Suprapubic skin (tissue), 3 donors: ENCODE measurements at regions not wholly inside any gene's neighbourhood (a gene's known extent, or its start where the extent isn't known, plus 50 kb on each side); places are given as distances from the start of the nearest gene placed in this dataset.

Experiments
- POLR2A ChIP-seq, 2 donors: fragments of 450-650 bp; IDR thresholded peaks; one replicate each; pipeline ENCODE4 v1.6.1; 2017; ENCODE audit warnings: antibody characterized with exemption in 2 of 2, mild to moderate bottlenecking in 2 of 2, moderate library complexity in 2 of 2
- TF ChIP-seq, protein P1 (sequence below), 2 donors: fragments of 200-600 bp in 1 of 2; fragments of 450-650 bp in 1 of 2; sonication (generic) in 1 of 2; IDR thresholded peaks; one replicate each; pipeline ENCODE4 v1.5.1; 2016 to 2019; ENCODE audit warnings: antibody characterized with exemption in 2 of 2, mild to moderate bottlenecking in 1 of 2, moderate library complexity in 1 of 2

DNA sequence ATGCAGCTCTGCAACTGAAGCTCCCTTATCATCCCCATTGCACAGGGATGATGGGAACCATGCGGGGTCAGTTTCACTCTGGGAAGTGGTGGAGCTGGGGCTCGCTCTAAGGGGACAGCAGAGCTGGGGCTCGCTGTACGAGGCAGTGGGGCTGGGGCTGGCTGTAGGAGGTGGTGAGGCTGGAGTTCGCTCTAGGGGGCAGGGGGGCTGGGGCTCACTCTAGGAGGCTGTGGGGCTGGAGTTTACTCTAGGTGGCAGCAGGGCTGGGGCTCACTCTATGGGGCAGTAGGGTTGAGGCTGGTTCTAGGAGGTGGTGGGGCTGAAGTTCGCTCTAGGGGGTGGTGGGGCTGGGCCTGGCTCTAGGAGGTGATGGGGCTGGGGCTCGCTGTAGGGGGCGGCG is 99.1 kb downstream of the UQCRFS1 start:
- no peak for TF ChIP-seq POLR2A (IDR thresholded peaks at IDR 0.05)
- TF ChIP-seq, protein P1, sequence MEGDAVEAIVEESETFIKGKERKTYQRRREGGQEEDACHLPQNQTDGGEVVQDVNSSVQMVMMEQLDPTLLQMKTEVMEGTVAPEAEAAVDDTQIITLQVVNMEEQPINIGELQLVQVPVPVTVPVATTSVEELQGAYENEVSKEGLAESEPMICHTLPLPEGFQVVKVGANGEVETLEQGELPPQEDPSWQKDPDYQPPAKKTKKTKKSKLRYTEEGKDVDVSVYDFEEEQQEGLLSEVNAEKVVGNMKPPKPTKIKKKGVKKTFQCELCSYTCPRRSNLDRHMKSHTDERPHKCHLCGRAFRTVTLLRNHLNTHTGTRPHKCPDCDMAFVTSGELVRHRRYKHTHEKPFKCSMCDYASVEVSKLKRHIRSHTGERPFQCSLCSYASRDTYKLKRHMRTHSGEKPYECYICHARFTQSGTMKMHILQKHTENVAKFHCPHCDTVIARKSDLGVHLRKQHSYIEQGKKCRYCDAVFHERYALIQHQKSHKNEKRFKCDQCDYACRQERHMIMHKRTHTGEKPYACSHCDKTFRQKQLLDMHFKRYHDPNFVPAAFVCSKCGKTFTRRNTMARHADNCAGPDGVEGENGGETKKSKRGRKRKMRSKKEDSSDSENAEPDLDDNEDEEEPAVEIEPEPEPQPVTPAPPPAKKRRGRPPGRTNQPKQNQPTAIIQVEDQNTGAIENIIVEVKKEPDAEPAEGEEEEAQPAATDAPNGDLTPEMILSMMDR (IDR thresholded peaks at IDR 0.05), result no peak
